HepG2 (cell line): ENCODE measurements at regions not wholly inside any gene's neighbourhood (a gene's known extent, or its start where the extent isn't known, plus 50 kb on each side); places are given as distances from the start of the nearest gene placed in this dataset.
A peak's percentile ranks its signal among the peaks of the same experiment; 100 is the strongest.

Experiments
- ATAC-seq: fragments of 200-7000 bp; cut with Tn5 transposase; 3 replicates; pipeline ENCODE4 v1.9.1; 2020; ENCODE audit warnings: mild to moderate bottlenecking, moderate library complexity
- BruUV-seq: library from RNA; stranded (reverse); fragments of 400-500 nt; replicated peaks from 2 replicates; lab custom pipeline; 2021; lab: Mats Ljungman, UMichigan
- CTCF ChIA-PET: fragments of 300-600 bp; formaldehyde crosslinking; extraction: SDS; loops from one replicate; lab custom pipeline; 2021; ENCODE audit warnings: low total read pairs, inconsistent platforms, low intra/inter-chr PET ratio; lab: Yijun Ruan, JAX
- POLR2A ChIA-PET: fragments of 350-600 bp; sonication (Branson Sonifier 250); formaldehyde crosslinking; loops from one replicate; lab custom pipeline; 2020; ENCODE audit warnings: antibody characterized with exemption, inconsistent platforms; lab: Yijun Ruan, JAX
- DNase-seq: peaks from one replicate; pipeline ENCODE4 v3.0.0-alpha.2; 2015; ENCODE audit warnings: low spot score
- FAIRE-seq: peaks from 3 replicates; lab custom pipeline; 2011; peaks lifted over from hg19 to GRCh38; lab: Jason Lieb, UNC
- H2AFZ ChIP-seq: one replicate; pipeline ENCODE4 v1.6.1; 2011; ENCODE audit warnings: low read length, inconsistent platforms
- H3K27ac ChIP-seq: fragments of 300-600 bp; 3 replicates; pipeline ENCODE4 v1.8.0; 2011; ENCODE audit warnings: mixed run types, mild to moderate bottlenecking, mixed read lengths, low read length, inconsistent platforms; ENCODE audit not compliant: insufficient read depth; ENCODE audit errors: extremely low read length
- H3K27me3 ChIP-seq, 2 experiments: fragments of 200-600 bp in 1 of 2; 2 replicates in 1 of 2; 3 replicates in 1 of 2; pipeline versions ENCODE4 v1.6.0 to v1.8.0; 2011; ENCODE audit warnings: low read length in 2 of 2, mild to moderate bottlenecking in 2 of 2, moderate library complexity in 2 of 2, inconsistent platforms in 1 of 2; ENCODE audit not compliant: insufficient read depth in 2 of 2, control insufficient read depth in 1 of 2
- H3K36me3 ChIP-seq, 2 experiments: fragments of 200-600 bp in 1 of 2; replicated peaks in 1 of 2; 2 replicates in 1 of 2; 3 replicates in 1 of 2; pipeline versions ENCODE4 v1.5.1 to v1.8.0; 2011; ENCODE audit warnings: low read length in 2 of 2, inconsistent platforms in 1 of 2; ENCODE audit not compliant: insufficient read depth in 2 of 2, control insufficient read depth in 1 of 2
- H3K4me1 ChIP-seq: 2 replicates; pipeline ENCODE4 v1.5.1; 2012; ENCODE audit warnings: low read length, inconsistent platforms; ENCODE audit not compliant: insufficient read depth
- H3K4me2 ChIP-seq: 2 replicates; pipeline ENCODE4 v1.6.0; 2011; ENCODE audit warnings: low read depth, low read length, inconsistent platforms
- H3K4me3 ChIP-seq, 3 experiments: fragments of 200-600 bp in 1 of 3; sonication (generic), shearing (Covaris generic) in 1 of 3; replicated peaks in 1 of 3; 2 replicates each; pipeline ENCODE4 v1.5.1; 2011 to 2016; ENCODE audit warnings: low read length in 3 of 3, inconsistent platforms in 2 of 3, low read depth in 2 of 3, mild to moderate bottlenecking in 2 of 3, control low read depth in 1 of 3, mixed read lengths in 1 of 3; ENCODE audit not compliant: insufficient read depth in 1 of 3
- H3K79me2 ChIP-seq: one replicate; pipeline ENCODE4 v1.6.1; 2011; ENCODE audit warnings: low read length, inconsistent platforms; ENCODE audit not compliant: insufficient read depth
- H3K9ac ChIP-seq: 2 replicates; pipeline ENCODE4 v1.6.0; 2011; ENCODE audit warnings: mild to moderate bottlenecking, low read depth, low read length, inconsistent platforms; ENCODE audit not compliant: insufficient read depth
- H3K9me3 ChIP-seq: 2 replicates; pipeline ENCODE4 v1.5.1; 2012; ENCODE audit warnings: mild to moderate bottlenecking, low read length
- H4K20me1 ChIP-seq: 2 replicates; pipeline ENCODE4 v1.6.0; 2011; ENCODE audit warnings: inconsistent platforms, mild to moderate bottlenecking, low read length, moderate library complexity; ENCODE audit not compliant: insufficient read depth
- WGBS: methylation state at CpG from one replicate; pipeline ENCODE4 v1.1.6; 2017; ENCODE audit warnings: low lambda C conversion rate; 5-methylcytosine and 5-hydroxymethylcytosine counted together
- in situ Hi-C: cut with HindIII; loops from 2 replicates; pipeline ENCODE4 v1.10.0; 2017; ENCODE audit warnings: low pct_unique_long_range_greater_than_20kb; ENCODE audit not compliant: extremely low pct_ligation_motif_present
- intact Hi-C: fragments of 100-400 bp; cut with micrococcal nuclease; formaldehyde crosslinking; loops from one replicate; pipeline ENCODE4 v1.10.0; 2022; ENCODE audit not compliant: unreplicated experiment
- TF ChIP-seq, protein P1 (sequence below): sonication (generic); formaldehyde crosslinking; IDR thresholded peaks from 2 replicates; pipeline ENCODE4 v1.4.0; 2020; ENCODE audit warnings: mild to moderate bottlenecking, missing genetic modification reagents
- TF ChIP-seq, protein P2 (sequence below): sonication (generic); formaldehyde crosslinking; IDR thresholded peaks from 2 replicates; pipeline ENCODE4 v1.5.1; 2020; ENCODE audit warnings: mild to moderate bottlenecking, missing genetic modification reagents, moderate library complexity

DNA sequence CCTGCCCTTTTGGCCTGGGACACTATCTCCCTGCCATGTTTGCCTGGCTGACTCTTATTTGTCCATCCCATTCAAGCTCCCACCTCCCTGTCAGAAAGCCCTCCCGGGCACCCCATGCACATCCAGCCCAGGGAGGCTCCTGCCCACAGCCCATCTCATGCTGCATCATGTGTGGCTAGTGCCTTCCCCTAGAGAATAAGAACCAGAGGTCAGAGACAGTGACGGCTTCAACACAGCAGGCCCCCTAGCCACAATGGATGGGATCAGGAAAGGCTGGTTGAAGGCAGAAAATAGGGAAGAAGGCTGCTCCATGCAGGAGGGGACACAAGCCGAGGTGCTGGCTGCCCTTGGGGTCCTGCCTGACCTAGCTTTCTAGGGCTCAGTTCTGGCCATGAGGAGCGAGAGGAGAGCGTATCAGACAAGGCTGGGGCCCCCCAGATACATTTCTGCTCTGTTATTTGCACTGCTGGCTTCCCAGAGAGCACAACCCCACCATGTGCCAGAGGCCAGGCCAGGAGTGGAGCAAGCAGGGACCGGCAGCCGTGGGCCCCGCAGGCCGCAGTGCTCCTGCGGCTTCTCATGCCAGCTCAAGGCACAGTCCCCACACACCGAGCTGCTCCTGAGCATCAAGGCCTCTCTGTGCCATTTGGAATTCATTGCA, 161.1 kb upstream of the ZMIZ1 start:
- Histone ChIP-seq H3K27ac (no peak overlapping the region), H3K36me3 (no peaks in the 10 kb centered on the region), H3K9me3 (no peaks in the 10 kb centered on the region), H3K4me1 (peaks cover 46% of the 10 kb centered on the region), H2AFZ (no peak overlapping the region), H3K4me3 (no peak overlapping the region), H3K79me2 (no peaks in the 10 kb centered on the region), H3K27me3 (peaks cover 8 to 59% of the 10 kb centered on the region in 2 experiments), H3K4me2 (no peak overlapping the region), H3K9ac (no peak overlapping the region), H4K20me1 (no peaks in the 10 kb centered on the region)
- 36% methylated on average over 9 of the region's 11 CpGs for WGBS
- CTCF ChIA-PET: no interaction called here
- POLR2A ChIA-PET: no interaction called here
- ATAC-seq: peak; percentile 9; the same call in 2 of the 3 replicates
- TF ChIP-seq, protein P1, sequence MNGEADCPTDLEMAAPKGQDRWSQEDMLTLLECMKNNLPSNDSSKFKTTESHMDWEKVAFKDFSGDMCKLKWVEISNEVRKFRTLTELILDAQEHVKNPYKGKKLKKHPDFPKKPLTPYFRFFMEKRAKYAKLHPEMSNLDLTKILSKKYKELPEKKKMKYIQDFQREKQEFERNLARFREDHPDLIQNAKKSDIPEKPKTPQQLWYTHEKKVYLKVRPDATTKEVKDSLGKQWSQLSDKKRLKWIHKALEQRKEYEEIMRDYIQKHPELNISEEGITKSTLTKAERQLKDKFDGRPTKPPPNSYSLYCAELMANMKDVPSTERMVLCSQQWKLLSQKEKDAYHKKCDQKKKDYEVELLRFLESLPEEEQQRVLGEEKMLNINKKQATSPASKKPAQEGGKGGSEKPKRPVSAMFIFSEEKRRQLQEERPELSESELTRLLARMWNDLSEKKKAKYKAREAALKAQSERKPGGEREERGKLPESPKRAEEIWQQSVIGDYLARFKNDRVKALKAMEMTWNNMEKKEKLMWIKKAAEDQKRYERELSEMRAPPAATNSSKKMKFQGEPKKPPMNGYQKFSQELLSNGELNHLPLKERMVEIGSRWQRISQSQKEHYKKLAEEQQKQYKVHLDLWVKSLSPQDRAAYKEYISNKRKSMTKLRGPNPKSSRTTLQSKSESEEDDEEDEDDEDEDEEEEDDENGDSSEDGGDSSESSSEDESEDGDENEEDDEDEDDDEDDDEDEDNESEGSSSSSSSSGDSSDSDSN (CRISPR knock-in tag): no peak
- TF ChIP-seq, protein P2, sequence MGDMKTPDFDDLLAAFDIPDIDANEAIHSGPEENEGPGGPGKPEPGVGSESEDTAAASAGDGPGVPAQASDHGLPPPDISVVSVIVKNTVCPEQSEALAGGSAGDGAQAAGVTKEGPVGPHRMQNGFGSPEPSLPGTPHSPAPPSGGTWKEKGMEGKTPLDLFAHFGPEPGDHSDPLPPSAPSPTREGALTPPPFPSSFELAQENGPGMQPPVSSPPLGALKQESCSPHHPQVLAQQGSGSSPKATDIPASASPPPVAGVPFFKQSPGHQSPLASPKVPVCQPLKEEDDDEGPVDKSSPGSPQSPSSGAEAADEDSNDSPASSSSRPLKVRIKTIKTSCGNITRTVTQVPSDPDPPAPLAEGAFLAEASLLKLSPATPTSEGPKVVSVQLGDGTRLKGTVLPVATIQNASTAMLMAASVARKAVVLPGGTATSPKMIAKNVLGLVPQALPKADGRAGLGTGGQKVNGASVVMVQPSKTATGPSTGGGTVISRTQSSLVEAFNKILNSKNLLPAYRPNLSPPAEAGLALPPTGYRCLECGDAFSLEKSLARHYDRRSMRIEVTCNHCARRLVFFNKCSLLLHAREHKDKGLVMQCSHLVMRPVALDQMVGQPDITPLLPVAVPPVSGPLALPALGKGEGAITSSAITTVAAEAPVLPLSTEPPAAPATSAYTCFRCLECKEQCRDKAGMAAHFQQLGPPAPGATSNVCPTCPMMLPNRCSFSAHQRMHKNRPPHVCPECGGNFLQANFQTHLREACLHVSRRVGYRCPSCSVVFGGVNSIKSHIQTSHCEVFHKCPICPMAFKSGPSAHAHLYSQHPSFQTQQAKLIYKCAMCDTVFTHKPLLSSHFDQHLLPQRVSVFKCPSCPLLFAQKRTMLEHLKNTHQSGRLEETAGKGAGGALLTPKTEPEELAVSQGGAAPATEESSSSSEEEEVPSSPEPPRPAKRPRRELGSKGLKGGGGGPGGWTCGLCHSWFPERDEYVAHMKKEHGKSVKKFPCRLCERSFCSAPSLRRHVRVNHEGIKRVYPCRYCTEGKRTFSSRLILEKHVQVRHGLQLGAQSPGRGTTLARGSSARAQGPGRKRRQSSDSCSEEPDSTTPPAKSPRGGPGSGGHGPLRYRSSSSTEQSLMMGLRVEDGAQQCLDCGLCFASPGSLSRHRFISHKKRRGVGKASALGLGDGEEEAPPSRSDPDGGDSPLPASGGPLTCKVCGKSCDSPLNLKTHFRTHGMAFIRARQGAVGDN (CRISPR knock-in tag): peak; percentile 23; the same call in 1 of the 2 replicates
- intact Hi-C loops (no loop called here), in situ Hi-C loops (no loop called here)
- no TSS peak for BruUV-seq
- no peak for FAIRE-seq
- DNase-seq: no peak
